ENCODE measurements at regions not wholly inside any gene's neighbourhood (a gene's known extent, or its start where the extent isn't known, plus 50 kb on each side); places are given as distances from the start of the nearest gene placed in this dataset.

DNA sequence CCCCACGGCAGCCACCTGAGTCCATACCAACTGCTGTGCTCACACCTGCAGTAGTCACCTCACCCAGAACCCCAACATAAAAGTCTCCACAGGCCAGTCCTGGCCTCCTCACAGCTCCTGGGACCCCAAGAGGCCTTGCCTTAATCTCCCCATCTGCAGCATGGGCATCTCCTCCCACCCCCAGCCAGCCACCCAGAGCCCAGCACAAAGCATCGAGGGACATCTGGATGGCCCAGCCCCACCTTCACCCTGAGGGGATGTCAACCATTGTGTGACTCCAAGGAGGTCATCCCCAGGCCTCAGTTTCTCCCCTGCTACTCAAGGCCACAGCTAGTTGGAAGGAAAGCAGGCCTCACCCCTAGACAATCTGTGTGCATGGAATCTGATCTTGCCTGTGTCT is 1775.3 kb downstream of the TP53TG3F start:
- no peak for TF ChIP-seq ZNF221 (tag by site-specific recombination; IDR thresholded peaks at IDR 0.05; ENCODE audit: borderline replicate concordance)
- TF ChIP-seq ZNF830 (tag by site-specific recombination; IDR thresholded peaks at IDR 0.05; ENCODE audit: low read depth), result no peak
- no peak for TF ChIP-seq ZNF138 (tag by site-specific recombination; IDR thresholded peaks at IDR 0.05; ENCODE audit: borderline replicate concordance)
- TF ChIP-seq, protein P1, sequence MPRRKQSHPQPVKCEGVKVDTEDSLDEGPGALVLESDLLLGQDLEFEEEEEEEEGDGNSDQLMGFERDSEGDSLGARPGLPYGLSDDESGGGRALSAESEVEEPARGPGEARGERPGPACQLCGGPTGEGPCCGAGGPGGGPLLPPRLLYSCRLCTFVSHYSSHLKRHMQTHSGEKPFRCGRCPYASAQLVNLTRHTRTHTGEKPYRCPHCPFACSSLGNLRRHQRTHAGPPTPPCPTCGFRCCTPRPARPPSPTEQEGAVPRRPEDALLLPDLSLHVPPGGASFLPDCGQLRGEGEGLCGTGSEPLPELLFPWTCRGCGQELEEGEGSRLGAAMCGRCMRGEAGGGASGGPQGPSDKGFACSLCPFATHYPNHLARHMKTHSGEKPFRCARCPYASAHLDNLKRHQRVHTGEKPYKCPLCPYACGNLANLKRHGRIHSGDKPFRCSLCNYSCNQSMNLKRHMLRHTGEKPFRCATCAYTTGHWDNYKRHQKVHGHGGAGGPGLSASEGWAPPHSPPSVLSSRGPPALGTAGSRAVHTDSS (tag by site-specific recombination; IDR thresholded peaks at IDR 0.05), result no peak
- TF ChIP-seq, protein P2, sequence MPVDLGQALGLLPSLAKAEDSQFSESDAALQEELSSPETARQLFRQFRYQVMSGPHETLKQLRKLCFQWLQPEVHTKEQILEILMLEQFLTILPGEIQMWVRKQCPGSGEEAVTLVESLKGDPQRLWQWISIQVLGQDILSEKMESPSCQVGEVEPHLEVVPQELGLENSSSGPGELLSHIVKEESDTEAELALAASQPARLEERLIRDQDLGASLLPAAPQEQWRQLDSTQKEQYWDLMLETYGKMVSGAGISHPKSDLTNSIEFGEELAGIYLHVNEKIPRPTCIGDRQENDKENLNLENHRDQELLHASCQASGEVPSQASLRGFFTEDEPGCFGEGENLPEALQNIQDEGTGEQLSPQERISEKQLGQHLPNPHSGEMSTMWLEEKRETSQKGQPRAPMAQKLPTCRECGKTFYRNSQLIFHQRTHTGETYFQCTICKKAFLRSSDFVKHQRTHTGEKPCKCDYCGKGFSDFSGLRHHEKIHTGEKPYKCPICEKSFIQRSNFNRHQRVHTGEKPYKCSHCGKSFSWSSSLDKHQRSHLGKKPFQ (tag by site-specific recombination; IDR thresholded peaks at IDR 0.05), result no peak
- TF ChIP-seq ZNF837 (tag by site-specific recombination; IDR thresholded peaks at IDR 0.05), result no peak
- TF ChIP-seq, protein P3, sequence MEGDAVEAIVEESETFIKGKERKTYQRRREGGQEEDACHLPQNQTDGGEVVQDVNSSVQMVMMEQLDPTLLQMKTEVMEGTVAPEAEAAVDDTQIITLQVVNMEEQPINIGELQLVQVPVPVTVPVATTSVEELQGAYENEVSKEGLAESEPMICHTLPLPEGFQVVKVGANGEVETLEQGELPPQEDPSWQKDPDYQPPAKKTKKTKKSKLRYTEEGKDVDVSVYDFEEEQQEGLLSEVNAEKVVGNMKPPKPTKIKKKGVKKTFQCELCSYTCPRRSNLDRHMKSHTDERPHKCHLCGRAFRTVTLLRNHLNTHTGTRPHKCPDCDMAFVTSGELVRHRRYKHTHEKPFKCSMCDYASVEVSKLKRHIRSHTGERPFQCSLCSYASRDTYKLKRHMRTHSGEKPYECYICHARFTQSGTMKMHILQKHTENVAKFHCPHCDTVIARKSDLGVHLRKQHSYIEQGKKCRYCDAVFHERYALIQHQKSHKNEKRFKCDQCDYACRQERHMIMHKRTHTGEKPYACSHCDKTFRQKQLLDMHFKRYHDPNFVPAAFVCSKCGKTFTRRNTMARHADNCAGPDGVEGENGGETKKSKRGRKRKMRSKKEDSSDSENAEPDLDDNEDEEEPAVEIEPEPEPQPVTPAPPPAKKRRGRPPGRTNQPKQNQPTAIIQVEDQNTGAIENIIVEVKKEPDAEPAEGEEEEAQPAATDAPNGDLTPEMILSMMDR (tag by site-specific recombination; IDR thresholded peaks at IDR 0.05), result no peak
- no peak for TF ChIP-seq ZNF184 (tag by site-specific recombination; IDR thresholded peaks at IDR 0.05)
- no peak for TF ChIP-seq ZNF843 (tag by site-specific recombination; IDR thresholded peaks at IDR 0.05)
- no peak for TF ChIP-seq ZNF670 (tag by site-specific recombination; IDR thresholded peaks at IDR 0.05; ENCODE audit: low read depth)
- no peak for TF ChIP-seq ZXDB (tag by site-specific recombination; IDR thresholded peaks at IDR 0.05)
- TF ChIP-seq KLF10 (tag by site-specific recombination; IDR thresholded peaks at IDR 0.05), result no peak
- TF ChIP-seq, protein P4, sequence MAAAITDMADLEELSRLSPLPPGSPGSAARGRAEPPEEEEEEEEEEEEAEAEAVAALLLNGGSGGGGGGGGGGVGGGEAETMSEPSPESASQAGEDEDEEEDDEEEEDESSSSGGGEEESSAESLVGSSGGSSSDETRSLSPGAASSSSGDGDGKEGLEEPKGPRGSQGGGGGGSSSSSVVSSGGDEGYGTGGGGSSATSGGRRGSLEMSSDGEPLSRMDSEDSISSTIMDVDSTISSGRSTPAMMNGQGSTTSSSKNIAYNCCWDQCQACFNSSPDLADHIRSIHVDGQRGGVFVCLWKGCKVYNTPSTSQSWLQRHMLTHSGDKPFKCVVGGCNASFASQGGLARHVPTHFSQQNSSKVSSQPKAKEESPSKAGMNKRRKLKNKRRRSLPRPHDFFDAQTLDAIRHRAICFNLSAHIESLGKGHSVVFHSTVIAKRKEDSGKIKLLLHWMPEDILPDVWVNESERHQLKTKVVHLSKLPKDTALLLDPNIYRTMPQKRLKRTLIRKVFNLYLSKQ (tag by site-specific recombination; IDR thresholded peaks at IDR 0.05; ENCODE audit: borderline replicate concordance), result no peak
